Uterus (tissue), 3 donors: ENCODE measurements at regions not wholly inside any gene's neighbourhood (a gene's known extent, or its start where the extent isn't known, plus 50 kb on each side); places are given as distances from the start of the nearest gene placed in this dataset.

Experiments used
- DNase-seq, 2 donors: peaks; one replicate each; pipeline ENCODE4 v3.0.0-alpha.2; 2019 to 2020
- H3K27ac ChIP-seq, 2 donors: fragments of 200-600 bp; sonication (generic); 1 replicate in 1 of 2; 2 replicates in 1 of 2; pipeline ENCODE4 v1.5.1; 2016 to 2018
- H3K27me3 ChIP-seq, 2 donors: fragments of 200-600 bp; sonication (generic); one replicate each; pipeline ENCODE4 v1.5.1; 2018 to 2019; ENCODE audit warnings: control low read depth in 1 of 2
- H3K36me3 ChIP-seq, 2 donors: fragments of 200-600 bp; sonication (generic); one replicate each; pipeline ENCODE4 v1.5.1; 2019; ENCODE audit warnings: control low read depth in 1 of 2
- H3K4me1 ChIP-seq, 2 donors: fragments of 200-600 bp; sonication (generic); one replicate each; pipeline ENCODE4 v1.5.1; 2018 to 2019; ENCODE audit warnings: control low read depth in 1 of 2
- H3K4me3 ChIP-seq, 2 donors: fragments of 200-600 bp; sonication (generic); 1 replicate in 1 of 2; 2 replicates in 1 of 2; pipeline ENCODE4 v1.5.1; 2018 to 2019; ENCODE audit warnings: mild to moderate bottlenecking in 1 of 2
- H3K9me3 ChIP-seq, 2 donors: fragments of 200-600 bp; sonication (generic); one replicate each; pipeline ENCODE4 v1.5.1; 2019; ENCODE audit warnings: control low read depth in 1 of 2
- CTCF ChIP-seq, 4 experiments: fragments of 200-600 bp in 2 of 4; fragments of 450-650 bp in 2 of 4; sonication (generic) in 2 of 4; IDR thresholded peaks; one replicate each; pipeline ENCODE4 v1.5.1; 2016 to 2019; ENCODE audit warnings: antibody characterized with exemption in 4 of 4, mild to moderate bottlenecking in 2 of 4, moderate library complexity in 1 of 4
- POLR2A ChIP-seq, 2 donors: fragments of 450-650 bp; IDR thresholded peaks; one replicate each; pipeline ENCODE4 v1.6.1; 2016; ENCODE audit warnings: antibody characterized with exemption in 2 of 2, mild to moderate bottlenecking in 1 of 2, moderate library complexity in 1 of 2
- intact Hi-C: fragments of 100-400 bp; cut with DNase I; formaldehyde crosslinking; loops from one replicate; pipeline ENCODE4 v1.15.1; 2023; ENCODE audit warnings: low total_unique reads
- donor health status: DM: yes; HTN: yes; CAD: no.

GRCh38 chr7:97541188-97541587 is 190.7 kb upstream of the TAC1 start:
- intact Hi-C loops, result no loop called here
- H3K9me3 ChIP-seq, result no peaks in the 10 kb centered on the region
- H3K27ac ChIP-seq, result no peak overlapping the region
- no peaks in the 10 kb centered on the region for H3K27me3 ChIP-seq
- no peak for TF ChIP-seq CTCF (IDR thresholded peaks at IDR 0.05)
- no peak for TF ChIP-seq POLR2A (IDR thresholded peaks at IDR 0.05)
- DNase-seq, result no peak
- no peaks in the 10 kb centered on the region for H3K4me1 ChIP-seq
- no peak overlapping the region for H3K4me3 ChIP-seq
- H3K36me3 ChIP-seq, result no peaks in the 10 kb centered on the region

DNA sequence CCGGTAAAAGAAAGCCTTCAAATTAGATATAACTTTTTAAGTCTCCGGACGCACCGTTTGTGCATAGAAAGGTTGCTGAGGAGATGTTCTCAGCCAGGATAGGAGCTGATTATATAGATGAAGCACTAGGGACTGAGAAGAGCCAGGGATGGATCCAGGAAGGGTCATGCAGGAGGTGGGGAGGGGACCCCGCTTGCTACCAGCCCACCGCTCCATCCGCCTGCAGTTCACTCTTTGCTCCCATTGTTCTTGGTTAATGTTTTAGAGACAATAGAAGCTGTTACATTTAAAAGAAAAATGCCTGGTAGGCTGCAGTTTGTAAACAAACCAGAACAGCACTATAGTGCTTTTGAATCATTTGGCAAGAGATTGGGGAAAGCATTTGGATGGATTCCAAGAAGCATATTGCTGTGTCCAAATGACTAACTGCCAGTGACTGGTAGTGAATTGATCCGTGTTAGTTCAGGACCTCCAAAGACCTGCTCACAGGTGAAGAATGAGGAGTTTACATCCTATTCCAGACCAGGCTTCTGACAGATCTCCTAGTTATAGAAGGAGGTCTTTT is 175.9 kb upstream of the TAC1 start:
- no peaks in the 10 kb centered on the region for H3K4me1 ChIP-seq
- TF ChIP-seq POLR2A (IDR thresholded peaks at IDR 0.05) (no peak), CTCF (IDR thresholded peaks at IDR 0.05) (no peak)
- DNase-seq, result no peak
- H3K27me3 ChIP-seq, result no peaks in the 10 kb centered on the region
- no peaks in the 10 kb centered on the region for H3K36me3 ChIP-seq
- no peaks in the 10 kb centered on the region for H3K9me3 ChIP-seq
- no peak overlapping the region for H3K4me3 ChIP-seq
- no peak overlapping the region for H3K27ac ChIP-seq
- intact Hi-C loops, result no loop called here

DNA sequence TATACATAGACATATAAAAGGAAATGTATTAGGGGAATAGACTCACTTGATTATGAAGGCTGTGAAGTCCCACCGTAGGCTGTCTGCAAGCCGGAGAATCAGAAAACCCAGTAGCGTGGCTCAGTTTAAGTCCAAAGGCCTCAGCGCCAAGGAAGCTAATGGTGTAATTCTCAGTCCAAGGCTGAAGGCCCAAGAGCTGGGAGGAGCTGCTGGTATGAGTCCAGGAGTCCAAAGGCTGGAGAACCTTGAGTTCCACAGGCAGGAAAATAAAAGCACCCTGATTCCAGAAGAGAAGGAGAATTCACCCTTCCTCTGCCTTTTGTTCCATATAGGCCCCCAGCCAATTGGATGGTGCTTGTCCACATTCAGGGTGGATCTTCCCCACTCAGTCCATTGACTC is 166.2 kb upstream of the TAC1 start:
- TF ChIP-seq POLR2A (IDR thresholded peaks at IDR 0.05) (no peak), CTCF (IDR thresholded peaks at IDR 0.05) (no peak)
- H3K36me3 ChIP-seq, result no peaks in the 10 kb centered on the region
- DNase-seq, result no peak
- no peak overlapping the region for H3K27ac ChIP-seq
- H3K27me3 ChIP-seq, result no peaks in the 10 kb centered on the region
- H3K4me1 ChIP-seq, result no peaks in the 10 kb centered on the region
- H3K4me3 ChIP-seq, result no peak overlapping the region
- no peaks in the 10 kb centered on the region for H3K9me3 ChIP-seq
- intact Hi-C loops, result no loop called here

GRCh38 chr7:97573065-97573464 is 158.8 kb upstream of the TAC1 start:
- no peaks in the 10 kb centered on the region for H3K9me3 ChIP-seq
- intact Hi-C loops, result no loop called here
- H3K4me3 ChIP-seq, result no peak overlapping the region
- H3K27ac ChIP-seq, result no peak overlapping the region
- no peaks in the 10 kb centered on the region for H3K36me3 ChIP-seq
- no peak for DNase-seq
- no peaks in the 10 kb centered on the region for H3K4me1 ChIP-seq
- H3K27me3 ChIP-seq, result no peaks in the 10 kb centered on the region
- TF ChIP-seq POLR2A (IDR thresholded peaks at IDR 0.05) (no peak), CTCF (IDR thresholded peaks at IDR 0.05) (no peak)

GRCh38 chr7:97576043-97576442 is 155.8 kb upstream of the TAC1 start:
- no peak overlapping the region for H3K4me3 ChIP-seq
- no peak for DNase-seq
- H3K36me3 ChIP-seq, result no peaks in the 10 kb centered on the region
- intact Hi-C loops, result no loop called here
- TF ChIP-seq POLR2A (IDR thresholded peaks at IDR 0.05) (no peak), CTCF (IDR thresholded peaks at IDR 0.05) (no peak)
- no peaks in the 10 kb centered on the region for H3K4me1 ChIP-seq
- no peaks in the 10 kb centered on the region for H3K9me3 ChIP-seq
- H3K27me3 ChIP-seq, result no peaks in the 10 kb centered on the region
- no peak overlapping the region for H3K27ac ChIP-seq
